GM18519 (cell line): ENCODE measurements at regions not wholly inside any gene's neighbourhood (a gene's known extent, or its start where the extent isn't known, plus 50 kb on each side); places are given as distances from the start of the nearest gene placed in this dataset.
A peak's percentile ranks its signal among the peaks of the same experiment; 100 is the strongest.
"Not testable (repeated sequence)": the region's sequence is repeated elsewhere in the genome, so short reads cannot be mapped to it uniquely, and the experiment has no call there.

ENCODE experiments used
- ATAC-seq: cut with Tn5 transposase; IDR thresholded peaks from one replicate; pipeline ENCODE4 v1.9.1; 2021; ENCODE audit warnings: mild to moderate bottlenecking, moderate library complexity; ENCODE audit not compliant: unreplicated experiment, low FRiP score

- no peak for ATAC-seq
Observed at GRCh38 chr1:178020968-178021640, 51.2 kb upstream of the SEC16B start.

DNA sequence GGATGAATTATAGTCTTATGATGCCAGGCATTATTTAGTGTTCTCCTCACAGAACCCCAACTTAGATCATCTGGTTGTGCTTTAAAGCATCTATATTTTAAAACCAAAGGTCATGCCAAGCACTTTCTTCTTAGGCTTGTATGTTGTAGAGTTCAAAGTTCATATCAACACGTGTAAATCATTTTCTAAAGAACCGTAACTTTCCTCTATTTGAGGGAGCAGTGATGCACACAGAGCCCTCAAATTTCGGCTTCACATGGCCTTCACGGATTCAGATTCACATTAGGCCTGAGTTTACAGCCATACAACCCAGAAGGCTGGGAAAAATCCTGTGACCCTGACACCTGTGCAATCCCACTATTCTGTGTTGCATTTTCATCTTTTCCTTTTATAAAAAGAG, 52.1 kb upstream of the SEC16B start:
- ATAC-seq, result no peak

DNA sequence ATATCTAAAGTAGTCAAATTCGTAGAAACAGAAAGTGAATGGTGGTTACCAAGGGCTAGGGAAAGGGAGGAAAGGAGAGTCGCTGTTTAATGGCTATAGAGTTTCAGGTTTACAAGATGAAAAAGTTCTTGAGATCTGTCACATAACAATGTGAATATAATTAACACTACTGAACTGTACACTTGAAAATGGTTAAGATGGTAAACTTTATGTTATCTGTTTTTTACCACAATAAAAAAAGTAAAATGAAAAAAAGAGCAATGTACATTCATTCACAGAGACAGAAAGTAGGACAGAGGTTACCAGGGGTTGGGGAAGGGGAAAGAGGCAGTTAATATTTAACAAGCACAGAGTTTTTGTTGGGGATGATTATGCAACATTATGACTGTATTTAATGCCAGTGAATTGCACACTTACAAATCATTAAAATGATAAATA, 53.3 kb upstream of the SEC16B start:
- no peak for ATAC-seq

DNA sequence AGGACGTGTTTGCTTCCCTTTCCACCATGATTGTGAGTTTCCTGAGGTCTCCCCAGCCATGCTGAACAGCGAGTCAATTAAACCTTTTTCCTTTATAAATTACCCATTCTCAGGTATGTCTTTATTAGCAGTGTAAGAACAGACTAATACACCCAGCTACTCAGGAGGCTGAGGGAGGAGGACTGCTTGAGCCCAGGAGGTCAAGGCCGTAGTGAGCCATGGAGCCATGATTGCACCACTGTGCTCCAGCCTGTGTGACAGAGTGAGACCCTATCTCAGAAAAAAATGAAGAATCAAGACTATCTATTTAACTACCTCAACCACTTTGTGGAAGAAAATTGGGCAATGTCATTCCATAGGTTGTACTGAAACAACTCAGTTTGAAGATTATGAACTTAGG, 54.6 kb upstream of the SEC16B start:
- ATAC-seq, result no peak

DNA sequence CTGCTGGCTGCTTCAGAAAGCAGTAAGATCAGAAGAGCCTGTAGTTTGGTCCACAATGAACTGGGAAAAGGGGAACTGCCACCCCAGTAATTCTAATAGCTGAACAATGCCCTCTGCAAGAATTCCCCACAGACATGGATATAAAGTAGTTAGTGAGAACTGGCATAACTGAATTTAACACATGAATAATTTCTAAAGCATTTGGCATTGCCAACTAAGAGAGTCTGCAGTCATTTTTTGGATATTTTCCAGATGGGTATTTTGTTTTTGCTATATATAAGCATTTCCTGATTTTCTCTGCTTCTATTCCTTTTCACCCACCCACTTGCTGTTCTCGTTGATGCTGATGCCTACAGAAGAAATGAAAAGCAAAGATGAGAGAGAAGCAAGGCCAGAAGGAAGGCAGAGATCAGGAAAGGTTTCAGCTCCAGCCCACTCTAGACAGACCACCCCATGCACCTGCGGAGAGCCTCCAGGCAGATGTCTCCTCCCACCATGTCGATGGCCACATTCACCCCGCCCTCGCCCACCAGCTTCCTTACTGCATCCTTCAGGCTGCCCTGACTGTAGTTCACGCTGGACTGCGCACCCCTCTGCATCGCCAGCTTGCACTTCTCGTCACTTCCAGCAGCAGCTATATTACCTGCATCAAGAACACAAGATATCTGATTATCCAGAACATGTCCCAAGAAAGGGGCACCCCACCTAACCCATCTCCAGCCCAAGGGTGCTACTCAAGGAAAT, 55.9 kb upstream of the SEC16B start:
- ATAC-seq, result no peak

DNA sequence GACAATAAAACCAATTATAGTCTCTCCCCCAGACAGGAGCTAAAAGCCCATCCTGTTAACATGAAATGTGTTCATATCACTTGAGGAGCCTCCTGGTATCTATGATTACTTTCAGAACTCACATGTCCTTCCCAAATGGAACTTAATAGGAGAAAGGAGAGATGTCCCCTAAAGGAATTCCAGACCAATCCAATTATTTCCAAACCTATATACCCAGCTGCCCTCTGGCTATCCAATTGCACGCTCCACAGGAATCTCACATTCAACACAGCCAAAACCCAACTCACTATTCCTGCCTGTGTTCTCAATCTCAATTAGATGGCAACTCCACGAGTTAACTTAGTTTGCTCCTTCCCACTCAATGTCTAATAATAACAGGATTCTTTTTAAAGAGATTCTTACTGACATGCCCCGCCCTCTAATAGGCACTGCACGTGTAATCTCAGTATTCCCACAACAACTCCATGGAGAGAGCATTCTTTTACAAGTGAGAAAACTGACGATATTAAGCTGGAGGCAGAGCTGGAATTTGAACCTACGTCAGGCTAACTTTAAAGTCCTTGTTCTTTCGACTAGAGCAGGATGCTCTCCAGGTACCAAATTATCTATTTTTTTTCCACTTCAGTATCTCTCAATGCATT, 59.1 kb upstream of the SEC16B start:
- ATAC-seq, result no peak

GRCh38 chr1:178030467-178030866, 60.6 kb upstream of the SEC16B start:
- no peak for ATAC-seq

DNA sequence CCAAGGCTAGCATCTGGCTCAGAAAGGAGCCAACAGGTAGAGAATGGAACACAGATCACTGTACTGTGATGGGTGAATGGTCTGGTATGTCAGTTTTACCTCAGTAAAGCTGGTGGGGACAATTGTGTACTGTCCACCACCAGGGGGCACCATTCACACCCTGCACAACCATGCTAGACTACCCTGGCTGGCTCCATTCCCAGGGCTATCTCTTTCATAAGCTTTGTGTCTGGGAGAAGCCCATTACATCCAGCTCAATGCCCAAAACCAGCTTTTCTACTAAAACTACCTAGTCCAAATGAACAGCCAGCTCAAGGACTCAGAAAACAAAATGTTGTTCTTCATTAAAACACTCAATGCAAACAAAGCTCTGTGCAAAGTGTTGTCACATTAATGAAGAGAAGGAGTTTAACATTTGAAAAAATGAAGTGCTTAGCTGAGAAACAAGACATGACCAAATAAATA, 62.0 kb upstream of the RASAL2 start:
- peak; percentile 91 for ATAC-seq

GRCh38 chr1:178033019-178033418, 60.9 kb upstream of the RASAL2 start:
- ATAC-seq, result no peak

DNA sequence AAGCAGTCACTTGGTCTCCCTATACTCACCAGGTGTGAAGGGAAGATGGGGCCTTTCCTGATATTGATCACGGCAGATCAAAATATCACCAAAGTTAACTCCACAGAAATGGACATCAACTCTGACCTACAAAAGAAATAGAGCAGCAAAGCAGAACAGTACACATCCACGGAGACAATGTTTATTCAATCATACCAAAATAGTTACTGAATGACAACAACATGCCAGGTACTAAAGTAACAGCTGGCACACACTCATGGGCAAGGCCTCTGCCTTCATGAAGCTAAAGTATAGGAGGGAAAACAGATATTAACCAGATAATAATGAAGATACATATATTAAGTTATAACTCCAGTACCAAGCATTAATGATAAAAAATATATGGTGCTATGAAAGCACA, 59.2 kb upstream of the RASAL2 start:
- no peak for ATAC-seq

DNA sequence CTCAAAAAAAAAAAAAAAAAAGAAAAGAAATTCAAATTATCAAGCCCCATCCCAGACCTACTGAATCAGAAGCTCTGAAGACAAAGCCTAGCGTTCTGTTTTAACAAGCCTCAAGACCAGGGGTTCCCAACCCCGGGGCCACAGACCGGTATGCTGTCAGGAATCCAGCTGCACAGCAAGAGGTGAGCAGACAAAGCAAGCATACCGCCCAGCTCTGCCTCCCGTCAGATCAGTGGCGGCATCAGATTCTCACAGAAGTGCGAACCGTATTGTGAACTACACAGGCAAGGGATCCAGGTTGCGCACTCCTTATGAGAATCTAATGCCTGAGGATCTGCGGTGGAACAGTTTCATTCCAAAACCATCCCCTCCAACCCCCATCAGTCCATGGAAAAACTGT, 57.8 kb upstream of the RASAL2 start:
- ATAC-seq, result no peak

- no peak for ATAC-seq
Observed at GRCh38 chr1:178037510-178038253, 56.2 kb upstream of the RASAL2 start.

DNA sequence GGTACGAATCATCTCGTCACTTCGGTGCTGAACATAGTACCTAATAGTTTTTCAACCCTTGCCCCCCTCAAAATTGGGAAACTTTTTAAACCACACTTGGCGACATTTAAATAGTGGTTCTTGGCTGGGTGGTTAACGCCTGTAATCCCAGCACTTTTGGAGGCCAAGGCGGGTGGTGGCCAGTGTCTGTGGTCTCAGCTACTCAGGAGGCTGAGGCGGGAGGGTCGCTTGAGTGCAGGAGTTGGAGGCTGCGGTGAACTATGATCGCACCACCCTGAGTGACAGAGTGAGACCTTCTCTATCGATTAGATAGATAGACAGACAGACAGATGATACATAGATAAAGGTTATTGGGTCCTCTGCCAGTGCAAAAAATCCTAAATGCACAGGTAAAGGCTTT, 55.5 kb upstream of the RASAL2 start:
- ATAC-seq, result no peak

GRCh38 chr1:178039891-178040290, 54.0 kb upstream of the RASAL2 start:
- no peak for ATAC-seq

DNA sequence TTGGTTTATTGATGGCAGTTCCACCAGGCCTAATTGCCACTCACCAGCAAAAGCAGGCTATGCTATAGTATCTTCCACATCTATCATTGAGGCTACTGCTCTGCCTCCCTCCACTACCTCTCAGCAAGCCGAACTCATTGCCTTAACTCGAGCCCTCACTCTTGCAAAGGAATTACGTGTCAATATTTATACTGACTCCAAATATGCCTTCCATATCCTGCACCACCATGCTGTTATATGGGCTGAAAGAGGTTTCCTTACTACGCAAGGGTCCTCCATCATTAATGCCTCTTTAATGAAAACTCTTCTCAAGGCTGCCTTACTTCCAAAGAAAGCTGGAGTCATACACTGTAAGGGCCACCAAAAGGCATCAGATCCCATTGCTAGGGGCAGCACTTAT, 50.0 kb upstream of the RASAL2 start:
- not testable (repeated sequence) for ATAC-seq
